ENCODE measurements at regions not wholly inside any gene's neighbourhood (a gene's known extent, or its start where the extent isn't known, plus 50 kb on each side); places are given as distances from the start of the nearest gene placed in this dataset.

DNA sequence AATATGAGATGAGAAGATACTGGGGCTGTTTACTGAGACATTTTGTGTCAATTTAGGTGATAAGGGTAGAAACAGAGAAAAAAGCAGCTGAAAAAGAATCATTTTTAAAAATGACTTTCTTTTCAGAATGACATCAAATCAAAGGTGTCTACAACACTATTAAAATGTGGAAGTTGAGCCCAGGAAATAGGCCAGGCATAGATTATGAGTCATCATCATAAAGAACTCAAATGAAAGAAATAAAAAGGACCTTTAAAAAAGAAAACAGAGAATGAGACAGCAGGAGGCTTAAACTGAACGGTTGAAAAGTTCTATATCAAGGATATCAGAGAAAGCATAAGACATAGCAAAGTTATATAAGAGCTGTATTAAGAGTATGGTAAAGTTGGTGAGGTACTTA, 442.5 kb downstream of the CNTN6 start:
- TF ChIP-seq, protein P1, sequence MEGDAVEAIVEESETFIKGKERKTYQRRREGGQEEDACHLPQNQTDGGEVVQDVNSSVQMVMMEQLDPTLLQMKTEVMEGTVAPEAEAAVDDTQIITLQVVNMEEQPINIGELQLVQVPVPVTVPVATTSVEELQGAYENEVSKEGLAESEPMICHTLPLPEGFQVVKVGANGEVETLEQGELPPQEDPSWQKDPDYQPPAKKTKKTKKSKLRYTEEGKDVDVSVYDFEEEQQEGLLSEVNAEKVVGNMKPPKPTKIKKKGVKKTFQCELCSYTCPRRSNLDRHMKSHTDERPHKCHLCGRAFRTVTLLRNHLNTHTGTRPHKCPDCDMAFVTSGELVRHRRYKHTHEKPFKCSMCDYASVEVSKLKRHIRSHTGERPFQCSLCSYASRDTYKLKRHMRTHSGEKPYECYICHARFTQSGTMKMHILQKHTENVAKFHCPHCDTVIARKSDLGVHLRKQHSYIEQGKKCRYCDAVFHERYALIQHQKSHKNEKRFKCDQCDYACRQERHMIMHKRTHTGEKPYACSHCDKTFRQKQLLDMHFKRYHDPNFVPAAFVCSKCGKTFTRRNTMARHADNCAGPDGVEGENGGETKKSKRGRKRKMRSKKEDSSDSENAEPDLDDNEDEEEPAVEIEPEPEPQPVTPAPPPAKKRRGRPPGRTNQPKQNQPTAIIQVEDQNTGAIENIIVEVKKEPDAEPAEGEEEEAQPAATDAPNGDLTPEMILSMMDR (IDR thresholded peaks at IDR 0.05; ENCODE audit: insufficient read depth, low read depth, low read length, missing control alignments): no peak
- no peak overlapping the region for H3K4me3 ChIP-seq (ENCODE audit: low read length)
- DNase-seq (ENCODE audit: low read depth): no peak

DNA sequence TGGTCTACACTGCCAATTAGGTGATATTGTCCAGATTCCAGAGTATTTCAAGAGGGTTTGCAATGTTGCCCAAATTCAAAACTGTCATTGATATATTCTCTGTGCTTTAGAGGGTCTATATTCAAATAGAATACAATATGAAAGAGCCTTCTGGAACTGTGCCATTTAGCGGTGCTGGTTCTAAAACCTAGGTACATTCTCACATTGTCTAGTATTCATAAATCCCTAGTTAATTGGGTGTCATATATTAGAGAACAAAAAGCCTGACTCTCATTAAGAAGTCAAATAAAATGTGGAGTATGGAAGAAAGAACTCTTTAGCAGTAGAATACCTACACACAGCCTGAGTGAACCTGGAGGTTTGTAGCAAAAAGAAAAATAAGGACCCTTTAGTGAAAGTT, 447.9 kb downstream of the CNTN6 start:
- TF ChIP-seq, protein P1 (IDR thresholded peaks at IDR 0.05; ENCODE audit: insufficient read depth, low read depth, low read length, missing control alignments): no peak
- no peak overlapping the region for H3K4me3 ChIP-seq (ENCODE audit: low read length)
- DNase-seq (ENCODE audit: low read depth): no peak

DNA sequence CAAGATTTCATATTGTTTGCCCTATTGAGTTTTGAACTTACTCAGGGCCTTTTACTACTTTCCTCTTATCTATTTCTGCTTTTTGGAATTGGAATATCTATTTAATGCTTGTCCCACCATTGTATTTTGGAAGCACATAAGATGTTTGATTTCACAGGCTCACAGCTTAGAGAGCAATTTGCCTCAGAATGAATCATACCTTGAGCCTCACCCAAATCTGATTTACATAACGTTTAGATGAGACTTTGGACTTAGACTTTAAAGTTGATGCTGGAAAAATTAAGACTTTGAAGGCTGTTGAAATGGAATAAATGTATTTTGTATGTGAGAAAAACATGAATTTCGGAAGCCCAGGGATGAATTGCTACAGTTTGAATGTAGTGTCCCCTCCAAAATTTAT, 458.9 kb downstream of the CNTN6 start:
- DNase-seq (ENCODE audit: low read depth): no peak
- TF ChIP-seq, protein P1 (IDR thresholded peaks at IDR 0.05; ENCODE audit: insufficient read depth, low read depth, low read length, missing control alignments): no peak
- no peak overlapping the region for H3K4me3 ChIP-seq (ENCODE audit: low read length)

DNA sequence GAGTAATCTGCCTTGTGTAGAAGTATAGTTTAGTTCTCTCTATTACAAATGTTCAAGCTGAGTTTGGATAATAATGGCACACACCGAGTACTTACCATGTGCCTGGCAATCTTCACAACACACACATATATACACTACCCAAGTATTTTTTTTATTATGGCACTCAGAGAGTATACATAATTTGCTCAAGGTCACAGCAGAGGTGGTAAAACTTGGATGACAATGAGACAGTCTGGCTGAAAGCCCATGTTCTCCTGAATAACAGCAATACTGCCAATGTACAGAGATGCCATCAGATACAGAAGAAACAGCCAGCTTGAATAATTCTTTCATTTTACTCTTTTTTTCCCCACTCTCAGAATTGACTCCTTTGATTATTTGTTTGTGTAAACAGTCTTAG, 460.0 kb downstream of the CNTN6 start:
- no peak for DNase-seq (ENCODE audit: low read depth)
- TF ChIP-seq, protein P1 (IDR thresholded peaks at IDR 0.05; ENCODE audit: insufficient read depth, low read depth, low read length, missing control alignments): no peak
- H3K4me3 ChIP-seq (ENCODE audit: low read length): no peak overlapping the region

DNA sequence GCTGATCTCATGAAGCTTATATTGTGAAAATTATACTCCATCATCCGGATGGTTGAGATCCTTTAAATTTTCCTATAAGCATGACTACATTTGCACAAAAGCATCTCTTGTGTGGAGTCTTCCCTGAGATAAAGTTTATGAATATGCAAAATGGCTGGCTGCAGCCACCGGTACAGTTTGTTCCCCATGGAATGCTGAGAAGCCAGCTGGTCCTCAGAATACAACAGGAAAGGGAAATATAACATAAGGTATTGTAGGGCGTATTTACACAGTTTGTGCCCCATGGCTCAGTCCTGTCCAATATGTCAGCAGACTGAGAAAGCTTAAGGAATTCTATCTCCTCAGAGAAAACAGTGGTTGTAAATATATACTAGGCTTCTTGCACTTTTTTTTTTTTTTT, 468.6 kb downstream of the CNTN6 start:
- H3K4me3 ChIP-seq (ENCODE audit: low read length): no peak overlapping the region
- TF ChIP-seq, protein P1 (IDR thresholded peaks at IDR 0.05; ENCODE audit: insufficient read depth, low read depth, low read length, missing control alignments): no peak
- no peak for DNase-seq (ENCODE audit: low read depth)

DNA sequence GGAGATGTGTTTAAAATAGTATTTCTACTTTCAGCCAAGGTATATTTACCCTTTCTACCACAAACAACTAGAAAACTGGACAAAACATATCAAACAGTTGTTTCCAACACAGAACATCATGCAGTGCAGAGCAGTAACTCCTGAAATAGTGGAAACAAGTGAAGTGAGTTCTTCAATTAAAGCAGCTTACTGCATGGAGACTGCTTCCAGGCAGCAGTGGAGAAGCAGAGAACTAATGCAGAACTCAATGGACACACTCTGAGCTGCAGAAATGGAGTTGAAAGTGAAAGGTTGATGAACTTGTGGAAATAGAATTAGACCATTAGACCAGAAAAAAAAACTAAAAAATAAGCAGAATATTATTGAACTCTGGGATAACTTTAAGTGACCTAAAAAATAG, 478.9 kb downstream of the CNTN6 start:
- TF ChIP-seq, protein P1 (IDR thresholded peaks at IDR 0.05; ENCODE audit: insufficient read depth, low read depth, low read length, missing control alignments): no peak
- H3K4me3 ChIP-seq (ENCODE audit: low read length): no peak overlapping the region
- DNase-seq (ENCODE audit: low read depth): no peak

DNA sequence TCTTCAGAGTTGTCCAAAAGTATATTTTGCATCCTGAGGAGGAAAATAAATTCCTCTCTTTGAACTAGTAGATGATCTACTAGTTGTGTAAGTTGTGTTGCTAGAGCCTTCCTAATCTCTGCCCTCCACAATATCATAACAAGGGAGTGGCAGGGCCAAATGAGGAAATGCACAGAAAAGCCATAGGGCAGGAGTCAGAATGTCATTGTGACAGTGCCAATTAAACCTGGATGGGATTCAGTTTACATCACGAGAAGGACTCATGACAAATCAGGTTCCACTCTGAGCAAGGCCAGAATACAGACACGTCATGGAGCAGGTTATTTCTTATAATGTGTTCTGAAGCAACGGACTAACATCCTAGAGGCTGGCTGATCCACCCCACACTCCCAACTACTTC, 483.2 kb downstream of the CNTN6 start:
- no peak overlapping the region for H3K4me3 ChIP-seq (ENCODE audit: low read length)
- TF ChIP-seq, protein P1 (IDR thresholded peaks at IDR 0.05; ENCODE audit: insufficient read depth, low read depth, low read length, missing control alignments): no peak
- no peak for DNase-seq (ENCODE audit: low read depth)
